A549 (cell line): ENCODE measurements at regions not wholly inside any gene's neighbourhood (a gene's known extent, or its start where the extent isn't known, plus 50 kb on each side); places are given as distances from the start of the nearest gene placed in this dataset.

Experiments used
- ATOH8 ChIP-seq: fragments of 250-450 bp; sonication (Bioruptor Pico); IDR thresholded peaks from 2 replicates; pipeline ENCODE4 v1.5.0; 2020; ENCODE audit warnings: low read depth, mild to moderate bottlenecking, moderate library complexity
- FOSL2 ChIP-seq, 2 experiments: fragments of 450-650 bp in 1 of 2; fragments of >200 bp in 1 of 2; sonication (Bioruptor Twin) in 1 of 2; formaldehyde crosslinking; IDR thresholded peaks; 2 replicates each; pipeline versions ENCODE4 v1.5.0 to v1.6.1; 2016 to 2020; ENCODE audit warnings: mild to moderate bottlenecking in 1 of 2, moderate library complexity in 1 of 2
- HMGXB4 ChIP-seq: fragments of 250-450 bp; sonication (Bioruptor Pico); IDR thresholded peaks from 2 replicates; pipeline ENCODE4 v1.5.0; 2021; ENCODE audit warnings: mild to moderate bottlenecking, moderate library complexity, borderline replicate concordance
- RFX5 ChIP-seq: fragments of 450-650 bp; IDR thresholded peaks from 2 replicates; pipeline ENCODE4 v1.7.1; 2014; ENCODE audit warnings: antibody characterized with exemption, mild to moderate bottlenecking, moderate library complexity

GRCh38 chr11:134614141-134614540, 202.1 kb upstream of the B3GAT1 start:
- no peak for TF ChIP-seq RFX5
- TF ChIP-seq ATOH8 (CRISPR knock-in tag): no peak
- no peak for TF ChIP-seq FOSL2 (IDR thresholded peaks at IDR 0.05)
- no peak for TF ChIP-seq FOSL2 (CRISPR knock-in tag; IDR thresholded peaks at IDR 0.05)
- no peak for TF ChIP-seq HMGXB4 (CRISPR knock-in tag)
